Activated T-cell treated with anti-CD3 and anti-CD28 coated beads, Interleukin-2, amount 50 U/mL, for 72 hours (primary cell): ENCODE measurements at regions not wholly inside any gene's neighbourhood (a gene's known extent, or its start where the extent isn't known, plus 50 kb on each side); places are given as distances from the start of the nearest gene placed in this dataset.

ENCODE experiments used
- ATAC-seq, 2 donors: fragments of 150-1000 bp; cut with Tn5 transposase; replicated peaks in 1 of 2; 2 replicates each; pipeline ENCODE4 v1.10.0; 2021; ENCODE audit warnings: moderate library complexity in 2 of 2, mild to moderate bottlenecking in 1 of 2
- DNase-seq, 2 donors: peaks; one replicate each; pipeline ENCODE4 v3.0.0; 2021 to 2022; ENCODE audit warnings: mixed read lengths in 1 of 2
- H3K27ac Mint-ChIP-seq: one replicate; pipeline ENCODE4 v1.8.0; 2022; ENCODE audit warnings: mild to moderate bottlenecking, moderate library complexity, mixed read lengths
- H3K27me3 Mint-ChIP-seq: one replicate; pipeline ENCODE4 v1.8.0; 2022; ENCODE audit warnings: low read depth, mixed read lengths
- H3K36me3 Mint-ChIP-seq, 2 donors: one replicate each; pipeline ENCODE4 v1.8.0; 2022; ENCODE audit warnings: mixed read lengths in 2 of 2, mild to moderate bottlenecking in 1 of 2; ENCODE audit not compliant: insufficient read depth in 2 of 2
- H3K4me1 Mint-ChIP-seq: one replicate; pipeline ENCODE4 v1.8.0; 2022; ENCODE audit warnings: low read depth, mixed read lengths
- H3K4me3 Mint-ChIP-seq, 2 donors: one replicate each; pipeline ENCODE4 v1.8.0; 2022; ENCODE audit warnings: mild to moderate bottlenecking in 2 of 2, mixed read lengths in 2 of 2, moderate library complexity in 2 of 2
- H3K9me3 Mint-ChIP-seq, 2 donors: one replicate each; pipeline ENCODE4 v1.8.0; 2022; ENCODE audit warnings: mixed read lengths in 2 of 2

- Mint-ChIP-seq H3K4me3 (no peak overlapping the region), H3K9me3 (peaks cover 0 to 4% of the 10 kb centered on the region in 2 donors), H3K27me3 (no peaks in the 10 kb centered on the region), H3K36me3 (no peaks in the 10 kb centered on the region), H3K4me1 (no peaks in the 10 kb centered on the region), H3K27ac (no peak overlapping the region)
- DNase-seq: no peak
- ATAC-seq: no peak
Measured at GRCh38 chr4:176575141-176575730, 217.5 kb downstream of the VEGFC start.

GRCh38 chr4:176579226-176579625, 213.5 kb downstream of the VEGFC start:
- Mint-ChIP-seq H3K36me3 (no peaks in the 10 kb centered on the region), H3K9me3 (peaks cover 1 to 3% of the 10 kb centered on the region in 2 donors), H3K4me3 (no peak overlapping the region), H3K4me1 (no peaks in the 10 kb centered on the region), H3K27ac (no peak overlapping the region), H3K27me3 (no peaks in the 10 kb centered on the region)
- ATAC-seq (no peak), DNase-seq (no peak)

GRCh38 chr4:176583278-176583677, 209.4 kb downstream of the VEGFC start:
- Mint-ChIP-seq H3K27ac (no peak overlapping the region), H3K27me3 (no peaks in the 10 kb centered on the region), H3K9me3 (peaks cover 0 to 3% of the 10 kb centered on the region in 2 donors), H3K4me1 (no peaks in the 10 kb centered on the region), H3K4me3 (no peak overlapping the region), H3K36me3 (no peaks in the 10 kb centered on the region)
- DNase-seq (no peak), ATAC-seq (no peak)

GRCh38 chr4:176584031-176584606, 208.6 kb downstream of the VEGFC start:
- peaks cover 0 to 3% of the 10 kb centered on the region in 2 donors for H3K9me3 Mint-ChIP-seq
- no peaks in the 10 kb centered on the region for H3K27me3 Mint-ChIP-seq
- no peak overlapping the region for H3K4me3 Mint-ChIP-seq
- no peak overlapping the region for H3K27ac Mint-ChIP-seq
- ATAC-seq: no peak
- no peak for DNase-seq
- H3K36me3 Mint-ChIP-seq: no peaks in the 10 kb centered on the region
- no peaks in the 10 kb centered on the region for H3K4me1 Mint-ChIP-seq

- H3K4me3 Mint-ChIP-seq: no peak overlapping the region
- H3K9me3 Mint-ChIP-seq: peaks cover 0 to 2% of the 10 kb centered on the region in 2 donors
- ATAC-seq: no peak
- no peaks in the 10 kb centered on the region for H3K27me3 Mint-ChIP-seq
- DNase-seq: no peak
- no peaks in the 10 kb centered on the region for H3K4me1 Mint-ChIP-seq
- H3K27ac Mint-ChIP-seq: no peak overlapping the region
- no peaks in the 10 kb centered on the region for H3K36me3 Mint-ChIP-seq
Measured at GRCh38 chr4:176587920-176588319, 204.8 kb downstream of the VEGFC start.

- Mint-ChIP-seq H3K27me3 (no peaks in the 10 kb centered on the region), H3K36me3 (no peaks in the 10 kb centered on the region), H3K27ac (no peak overlapping the region), H3K4me3 (no peak overlapping the region), H3K4me1 (no peaks in the 10 kb centered on the region), H3K9me3 (peaks cover 0 to 2% of the 10 kb centered on the region in 2 donors)
- no peak for ATAC-seq
- DNase-seq: no peak
Measured at GRCh38 chr4:176588436-176588835, 204.3 kb downstream of the VEGFC start.

- Mint-ChIP-seq H3K27ac (no peak overlapping the region), H3K4me3 (no peak overlapping the region), H3K9me3 (no peaks in the 10 kb centered on the region), H3K27me3 (no peaks in the 10 kb centered on the region), H3K4me1 (no peaks in the 10 kb centered on the region), H3K36me3 (no peaks in the 10 kb centered on the region)
- DNase-seq (no peak), ATAC-seq (no peak)
Measured at GRCh38 chr4:176592976-176593670, 199.6 kb downstream of the VEGFC start.

GRCh38 chr4:176593943-176594342, 198.8 kb downstream of the VEGFC start:
- H3K27ac Mint-ChIP-seq: no peak overlapping the region
- no peaks in the 10 kb centered on the region for H3K36me3 Mint-ChIP-seq
- DNase-seq: no peak
- H3K9me3 Mint-ChIP-seq: no peaks in the 10 kb centered on the region
- no peak overlapping the region for H3K4me3 Mint-ChIP-seq
- H3K27me3 Mint-ChIP-seq: no peaks in the 10 kb centered on the region
- H3K4me1 Mint-ChIP-seq: no peaks in the 10 kb centered on the region
- no peak for ATAC-seq

GRCh38 chr4:176595257-176595656, 197.5 kb downstream of the VEGFC start:
- ATAC-seq (no peak), DNase-seq (no peak)
- Mint-ChIP-seq H3K4me3 (no peak overlapping the region), H3K4me1 (no peaks in the 10 kb centered on the region), H3K27ac (peak overlapping the region; percentile 40), H3K27me3 (no peaks in the 10 kb centered on the region), H3K9me3 (no peaks in the 10 kb centered on the region), H3K36me3 (no peaks in the 10 kb centered on the region)

GRCh38 chr4:176601124-176601523, 191.6 kb downstream of the VEGFC start:
- Mint-ChIP-seq H3K4me1 (no peaks in the 10 kb centered on the region), H3K9me3 (peaks cover 0 to 3% of the 10 kb centered on the region in 2 donors), H3K27ac (no peak overlapping the region), H3K27me3 (no peaks in the 10 kb centered on the region), H3K4me3 (no peak overlapping the region), H3K36me3 (no peaks in the 10 kb centered on the region)
- no peak for DNase-seq
- ATAC-seq: no peak

- Mint-ChIP-seq H3K4me3 (no peak overlapping the region), H3K27ac (no peak overlapping the region), H3K9me3 (peaks cover 0 to 3% of the 10 kb centered on the region in 2 donors), H3K4me1 (no peaks in the 10 kb centered on the region), H3K27me3 (no peaks in the 10 kb centered on the region), H3K36me3 (no peaks in the 10 kb centered on the region)
- no peak for DNase-seq
- no peak for ATAC-seq
Measured at GRCh38 chr4:176607807-176608206, 184.9 kb downstream of the VEGFC start.

- Mint-ChIP-seq H3K4me1 (no peaks in the 10 kb centered on the region), H3K27me3 (no peaks in the 10 kb centered on the region), H3K36me3 (no peaks in the 10 kb centered on the region), H3K27ac (no peak overlapping the region), H3K9me3 (peaks cover 0 to 3% of the 10 kb centered on the region in 2 donors), H3K4me3 (no peak overlapping the region)
- ATAC-seq (no peak), DNase-seq (no peak)
Measured at GRCh38 chr4:176608346-176608745, 184.4 kb downstream of the VEGFC start.

GRCh38 chr4:176610594-176610993, 182.1 kb downstream of the VEGFC start:
- H3K9me3 Mint-ChIP-seq: no peaks in the 10 kb centered on the region
- no peak for ATAC-seq
- no peak overlapping the region for H3K4me3 Mint-ChIP-seq
- H3K4me1 Mint-ChIP-seq: no peaks in the 10 kb centered on the region
- H3K27me3 Mint-ChIP-seq: no peaks in the 10 kb centered on the region
- no peak for DNase-seq
- no peak overlapping the region for H3K27ac Mint-ChIP-seq
- H3K36me3 Mint-ChIP-seq: no peaks in the 10 kb centered on the region

GRCh38 chr4:176611381-176611780, 181.3 kb downstream of the VEGFC start:
- no peaks in the 10 kb centered on the region for H3K36me3 Mint-ChIP-seq
- H3K4me3 Mint-ChIP-seq: no peak overlapping the region
- DNase-seq: no peak
- no peaks in the 10 kb centered on the region for H3K4me1 Mint-ChIP-seq
- H3K27me3 Mint-ChIP-seq: no peaks in the 10 kb centered on the region
- no peak overlapping the region for H3K27ac Mint-ChIP-seq
- no peak for ATAC-seq
- H3K9me3 Mint-ChIP-seq: no peaks in the 10 kb centered on the region
